PC-3 (cell line): ENCODE measurements at regions not wholly inside any gene's neighbourhood (a gene's known extent, or its start where the extent isn't known, plus 50 kb on each side); places are given as distances from the start of the nearest gene placed in this dataset.

ENCODE experiments used
- EZH2 ChIP-seq: fragments of 300-600 bp; sonication (generic); IDR thresholded peaks from one replicate; pipeline ENCODE4 v1.6.1; 2017; ENCODE audit warnings: antibody characterized with exemption, mild to moderate bottlenecking, low read length; ENCODE audit not compliant: unreplicated experiment
- EZH2phosphoT487 ChIP-seq: fragments of 300-600 bp; sonication (generic); IDR thresholded peaks from 2 replicates; pipeline ENCODE4 v1.6.1; 2018; ENCODE audit warnings: mild to moderate bottlenecking, antibody characterized with exemption, low read length, borderline replicate concordance
- TF ChIP-seq, protein P1 (sequence below): fragments of 300-600 bp; sonication (generic); conservative IDR thresholded peaks from 2 replicates; pipeline ENCODE4 v1.5.1; 2017; ENCODE audit warnings: antibody characterized with exemption, low read depth, mild to moderate bottlenecking, low read length

DNA sequence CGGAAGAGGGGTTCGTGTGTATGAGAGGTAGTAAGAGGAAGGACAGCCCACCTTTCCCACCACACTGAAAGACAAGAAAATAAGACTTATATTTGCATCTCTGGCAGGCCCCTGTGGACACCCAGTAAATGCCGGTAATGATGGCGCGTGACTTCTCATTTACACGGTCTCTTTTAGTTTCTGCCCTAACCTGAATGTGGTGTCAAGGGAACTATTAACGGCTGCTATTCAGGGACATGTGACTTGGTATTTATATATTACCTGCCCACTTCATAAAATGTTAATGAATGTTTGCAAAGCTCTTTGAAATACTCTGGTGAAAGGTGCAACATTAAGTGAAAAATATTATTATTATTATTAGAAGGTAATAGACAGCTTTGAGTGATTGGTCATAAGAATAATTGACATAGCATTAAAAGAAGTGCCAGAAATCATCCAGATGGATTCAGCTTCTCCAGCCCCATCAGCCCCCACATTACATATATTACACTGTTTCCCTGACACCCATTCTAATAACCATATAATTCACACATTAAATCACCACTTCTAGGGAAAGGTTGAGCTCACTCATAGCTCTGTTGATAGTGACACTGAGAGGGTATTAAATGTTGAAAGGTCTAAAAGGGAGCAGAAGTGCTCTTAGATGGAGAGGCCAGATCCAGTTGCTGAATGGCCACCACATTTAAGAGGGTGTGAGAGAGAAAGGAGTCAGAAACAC lies 83.0 kb upstream of the BEND4 start:
- TF ChIP-seq, protein P1, sequence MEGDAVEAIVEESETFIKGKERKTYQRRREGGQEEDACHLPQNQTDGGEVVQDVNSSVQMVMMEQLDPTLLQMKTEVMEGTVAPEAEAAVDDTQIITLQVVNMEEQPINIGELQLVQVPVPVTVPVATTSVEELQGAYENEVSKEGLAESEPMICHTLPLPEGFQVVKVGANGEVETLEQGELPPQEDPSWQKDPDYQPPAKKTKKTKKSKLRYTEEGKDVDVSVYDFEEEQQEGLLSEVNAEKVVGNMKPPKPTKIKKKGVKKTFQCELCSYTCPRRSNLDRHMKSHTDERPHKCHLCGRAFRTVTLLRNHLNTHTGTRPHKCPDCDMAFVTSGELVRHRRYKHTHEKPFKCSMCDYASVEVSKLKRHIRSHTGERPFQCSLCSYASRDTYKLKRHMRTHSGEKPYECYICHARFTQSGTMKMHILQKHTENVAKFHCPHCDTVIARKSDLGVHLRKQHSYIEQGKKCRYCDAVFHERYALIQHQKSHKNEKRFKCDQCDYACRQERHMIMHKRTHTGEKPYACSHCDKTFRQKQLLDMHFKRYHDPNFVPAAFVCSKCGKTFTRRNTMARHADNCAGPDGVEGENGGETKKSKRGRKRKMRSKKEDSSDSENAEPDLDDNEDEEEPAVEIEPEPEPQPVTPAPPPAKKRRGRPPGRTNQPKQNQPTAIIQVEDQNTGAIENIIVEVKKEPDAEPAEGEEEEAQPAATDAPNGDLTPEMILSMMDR: no peak
- no peak for TF ChIP-seq EZH2
- no peak for TF ChIP-seq EZH2phosphoT487
